Skin epidermis (tissue), 12 donors: ENCODE measurements at regions not wholly inside any gene's neighbourhood (a gene's known extent, or its start where the extent isn't known, plus 50 kb on each side); places are given as distances from the start of the nearest gene placed in this dataset.
A peak's percentile ranks its signal among the peaks of the same experiment; 100 is the strongest.

Experiments used
- H3K27ac ChIP-seq, 21 experiments: fragments of 200-600 bp; sonication (generic) in 11 of 21; one replicate each; pipeline ENCODE4 v1.5.0; 2020; ENCODE audit warnings: mild to moderate bottlenecking in 3 of 21, inconsistent platforms in 2 of 21, moderate library complexity in 2 of 21
- H3K4me3 ChIP-seq, 7 experiments: fragments of 200-600 bp; sonication (generic) in 2 of 7; one replicate each; pipeline ENCODE4 v1.5.0; 2020; ENCODE audit warnings: inconsistent platforms in 2 of 7, mild to moderate bottlenecking in 2 of 7, moderate library complexity in 1 of 7

DNA sequence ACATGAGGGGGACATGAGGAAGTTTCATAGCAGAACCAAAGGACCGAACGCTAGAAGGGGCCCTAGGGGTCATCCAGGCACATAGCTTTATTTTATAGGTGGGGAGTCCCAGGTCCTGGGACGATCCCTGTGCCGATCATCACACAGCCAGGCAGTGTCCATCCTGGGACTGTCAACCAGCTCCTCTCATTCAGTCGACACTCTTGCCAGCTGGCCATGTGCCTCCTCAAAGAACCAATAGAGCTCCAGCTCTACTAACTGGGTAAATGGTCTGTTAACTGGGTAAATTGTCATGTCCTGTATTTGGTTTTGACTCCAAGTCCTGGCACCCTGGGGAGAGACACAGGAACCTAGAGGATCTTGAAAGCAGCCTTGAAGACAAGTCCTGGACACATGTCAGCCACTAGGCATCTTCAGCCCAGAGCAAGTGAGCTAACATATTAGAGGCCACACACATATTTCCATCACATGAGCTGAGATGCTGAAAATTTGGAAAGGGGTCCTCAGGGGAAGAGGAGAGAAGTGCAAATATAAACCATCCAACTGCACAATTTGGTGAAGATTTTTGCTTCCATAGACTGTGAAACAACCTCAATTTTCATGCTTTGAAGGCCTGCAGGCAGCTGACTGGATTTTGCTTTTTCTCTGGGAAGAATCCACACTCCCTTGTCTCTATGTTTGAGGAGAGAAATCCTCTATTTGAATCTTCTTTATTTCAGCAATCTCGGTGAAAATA lies 361.1 kb upstream of the SLC14A2 start:
- Histone ChIP-seq H3K4me3 (no peak overlapping the region), H3K27ac (peak overlapping the region in 11 of 21 experiments; percentile 1 to 52 (median 31))

DNA sequence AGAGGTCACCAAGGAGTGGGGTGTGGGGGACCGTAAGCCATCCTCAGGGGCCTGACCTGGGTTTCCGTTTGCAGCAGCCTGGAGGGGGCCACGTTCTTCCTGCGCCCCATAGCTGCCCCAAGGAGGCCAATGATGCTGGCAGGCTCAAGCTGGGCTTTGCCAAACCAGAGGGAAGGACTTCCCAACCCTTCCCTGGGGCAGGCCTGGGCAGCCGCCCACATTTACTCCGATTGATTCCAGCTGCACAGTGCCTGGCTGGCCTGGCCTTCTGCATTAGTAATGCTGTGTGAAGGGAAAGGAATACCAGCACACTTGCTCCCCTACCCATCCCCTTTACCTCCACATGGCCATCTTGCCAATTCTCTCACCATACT lies 360.6 kb upstream of the SLC14A2 start:
- no peak overlapping the region for H3K4me3 ChIP-seq
- H3K27ac ChIP-seq = peak overlapping the region in 10 of 21 experiments; percentile 1 to 54 (median 38)

DNA sequence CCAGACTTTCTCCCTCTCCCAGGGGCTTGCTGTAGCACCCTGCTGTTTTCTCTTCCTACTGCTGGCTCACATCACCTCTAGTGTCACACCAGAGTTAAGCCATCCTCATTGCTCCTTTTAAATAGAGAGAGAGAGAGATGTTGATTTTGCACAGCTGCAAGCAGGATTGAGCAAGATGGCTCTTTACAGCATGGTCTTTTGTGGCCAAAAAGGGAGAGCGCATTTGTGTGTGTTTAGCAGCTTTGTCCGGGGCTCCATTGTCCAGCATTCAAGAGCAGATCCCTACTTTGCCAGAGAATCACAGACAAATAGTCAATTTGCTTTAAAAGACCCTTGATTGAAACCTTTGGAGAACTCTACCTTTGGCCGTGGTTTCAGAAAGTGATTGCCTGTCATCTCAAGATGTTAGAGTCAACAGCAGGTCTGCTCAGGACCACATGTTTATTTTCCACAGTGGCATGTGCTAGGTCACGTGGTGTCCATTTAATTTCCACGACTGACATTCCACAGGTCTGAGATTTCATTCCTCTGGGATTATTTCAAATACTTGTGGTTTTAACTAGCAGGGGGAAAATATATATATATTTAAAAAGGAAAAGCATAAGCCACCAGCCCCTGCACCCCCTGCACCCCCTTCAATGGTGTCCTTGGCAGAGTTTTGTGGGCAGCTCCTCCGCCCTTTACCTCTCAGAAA lies 359.9 kb upstream of the SLC14A2 start:
- no peak overlapping the region for H3K4me3 ChIP-seq
- peak overlapping the region in 6 of 21 experiments; percentile 1 to 61 (median 42) for H3K27ac ChIP-seq

DNA sequence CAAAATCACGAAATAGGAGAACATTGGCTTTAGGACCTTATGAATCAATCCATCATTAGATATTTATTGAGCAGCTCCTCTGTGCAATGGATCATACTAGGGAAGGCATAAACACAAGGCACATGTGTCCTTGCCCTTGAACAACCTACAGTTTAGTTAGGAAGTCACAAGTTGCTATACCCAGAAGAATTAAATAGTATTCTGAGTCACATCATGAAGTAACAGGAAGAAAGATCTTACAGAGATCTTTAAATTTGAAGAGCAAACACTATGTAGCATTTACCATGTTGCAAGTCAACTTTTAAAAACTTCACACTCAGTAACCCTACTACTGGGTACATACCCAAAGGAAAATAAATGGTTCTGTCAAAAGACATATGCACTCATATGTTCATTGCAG lies 355.2 kb upstream of the SLC14A2 start:
- H3K4me3 ChIP-seq = no peak overlapping the region
- H3K27ac ChIP-seq = no peak overlapping the region

- H3K27ac ChIP-seq = no peak overlapping the region
- no peak overlapping the region for H3K4me3 ChIP-seq
Measured at GRCh38 chr18:45266023-45266422, 349.3 kb upstream of the SLC14A2 start.

- no peak overlapping the region for H3K4me3 ChIP-seq
- no peak overlapping the region for H3K27ac ChIP-seq
Measured at GRCh38 chr18:45267622-45268021, 347.7 kb upstream of the SLC14A2 start.

DNA sequence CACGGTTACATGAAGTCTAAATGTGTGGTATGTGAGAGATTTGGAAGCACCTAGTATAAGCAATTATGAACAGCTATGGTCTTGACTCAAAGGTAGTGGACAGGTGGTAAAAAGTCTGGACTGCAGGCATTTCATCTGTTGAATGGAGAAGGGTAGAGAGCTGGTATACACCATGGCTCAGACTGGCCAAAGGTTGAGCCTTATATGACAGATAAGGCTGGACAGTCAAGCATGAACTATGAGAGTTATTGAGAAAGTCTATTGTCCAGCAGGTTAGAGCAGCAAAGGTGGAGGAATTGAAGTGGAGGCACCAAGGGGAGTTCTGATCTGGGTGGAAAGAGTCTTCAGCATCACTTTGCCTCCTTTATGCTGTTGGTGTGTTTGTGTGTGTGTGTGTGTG lies 346.7 kb upstream of the SLC14A2 start:
- no peak overlapping the region for H3K27ac ChIP-seq
- no peak overlapping the region for H3K4me3 ChIP-seq

GRCh38 chr18:45270289-45270771 lies 344.9 kb upstream of the SLC14A2 start:
- H3K4me3 ChIP-seq = no peak overlapping the region
- no peak overlapping the region for H3K27ac ChIP-seq

DNA sequence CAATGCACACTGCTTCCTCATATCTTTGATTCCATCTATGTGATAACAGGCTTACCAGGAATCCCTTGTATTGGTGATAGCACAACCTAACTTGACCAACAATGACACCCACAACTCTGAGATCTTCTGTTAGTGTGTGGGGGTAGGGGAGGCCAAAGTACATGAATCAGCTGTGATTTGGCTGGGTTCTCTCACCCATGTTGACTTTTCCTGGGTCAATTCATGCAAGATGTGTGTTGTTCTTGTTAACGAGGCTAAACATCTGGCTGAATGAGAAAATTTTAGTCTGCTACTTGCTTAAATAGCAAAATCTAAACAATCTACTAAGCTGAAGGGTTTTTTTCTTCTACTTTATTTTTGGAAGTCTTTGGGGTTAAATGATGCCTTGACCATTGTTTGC lies 341.2 kb upstream of the SLC14A2 start:
- Histone ChIP-seq H3K4me3 (no peak overlapping the region), H3K27ac (no peak overlapping the region)

GRCh38 chr18:45275367-45276113 lies 339.7 kb upstream of the SLC14A2 start:
- no peak overlapping the region for H3K27ac ChIP-seq
- H3K4me3 ChIP-seq = no peak overlapping the region

DNA sequence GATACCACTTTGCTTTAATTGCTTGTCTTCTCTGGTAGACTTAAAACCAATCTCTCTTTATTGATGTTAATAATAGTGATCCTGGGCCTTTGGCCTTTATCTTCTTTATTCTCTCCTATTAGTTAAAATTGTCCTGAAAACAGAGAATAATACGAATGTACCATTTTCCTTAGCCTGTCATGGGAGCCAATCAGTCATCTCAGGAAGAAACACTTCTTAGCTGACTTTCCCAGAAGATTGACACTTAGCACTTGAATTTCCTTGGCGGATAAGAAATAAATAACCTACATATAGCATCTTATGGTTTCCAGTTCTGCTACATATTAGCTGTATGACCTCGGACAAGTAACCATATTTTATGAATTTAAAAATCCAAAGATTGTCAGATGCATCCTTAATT lies 338.4 kb upstream of the SLC14A2 start:
- Histone ChIP-seq H3K4me3 (no peak overlapping the region), H3K27ac (no peak overlapping the region)

DNA sequence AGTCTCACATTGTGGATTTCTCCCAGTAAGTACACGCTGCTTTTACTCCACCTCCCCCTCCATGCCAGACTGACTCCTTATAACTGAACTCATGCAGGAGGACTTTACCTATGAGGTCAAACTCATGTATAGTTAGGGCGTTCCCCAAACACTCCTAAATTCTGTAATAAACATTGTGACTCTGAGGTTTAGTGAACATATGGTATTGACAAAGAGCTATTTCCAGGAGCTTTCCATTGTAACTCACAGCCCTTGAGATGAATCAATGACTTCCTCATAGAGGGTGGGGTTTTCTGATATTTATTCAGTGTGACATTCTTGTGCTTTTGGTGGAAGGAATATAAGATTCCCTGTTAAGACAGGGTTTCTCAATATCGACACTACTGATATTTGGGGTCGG lies 337.4 kb upstream of the SLC14A2 start:
- H3K27ac ChIP-seq = no peak overlapping the region

DNA sequence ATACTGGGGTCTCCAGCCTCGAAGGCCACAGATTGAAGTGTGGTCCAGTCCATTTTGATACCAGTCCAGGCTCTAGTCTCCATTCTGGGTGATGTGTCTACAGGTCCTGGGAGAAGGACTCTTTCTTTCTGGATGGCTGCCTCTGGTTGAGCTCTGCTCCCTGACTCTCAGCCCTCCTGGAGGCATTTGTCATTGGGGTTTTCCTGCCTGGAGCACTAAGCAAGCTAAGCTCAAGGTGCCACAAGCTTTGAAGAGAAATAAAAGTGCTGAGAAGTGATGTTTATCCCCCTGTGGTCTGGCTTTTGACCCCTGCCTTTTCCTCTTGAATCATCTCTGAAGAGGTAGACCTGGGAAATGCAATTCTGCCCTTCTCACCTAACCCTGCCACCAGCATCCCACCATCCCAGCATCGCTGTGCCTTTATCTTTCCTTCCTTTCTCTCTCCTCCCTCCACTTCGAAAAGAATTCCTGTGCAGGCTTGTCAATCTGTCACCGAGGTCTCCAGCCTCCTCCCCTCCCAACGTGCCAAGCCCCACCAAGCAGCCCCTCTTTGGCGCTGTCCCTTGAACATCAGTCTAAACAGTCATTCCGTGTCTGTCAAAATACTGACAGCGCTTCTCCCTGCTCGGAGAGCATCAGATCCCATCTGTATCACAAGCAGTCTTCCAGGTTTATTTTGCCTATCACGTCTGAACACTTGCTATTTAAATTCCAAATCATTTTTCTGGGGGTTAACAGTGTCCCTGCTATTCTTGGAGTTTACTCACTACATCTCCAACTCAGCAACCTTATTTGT lies 334.6 kb upstream of the SLC14A2 start:
- Histone ChIP-seq H3K27ac (no peak overlapping the region), H3K4me3 (no peak overlapping the region)

More for the DNA sequence above, 337.4 kb upstream of the SLC14A2 start:
- H3K4me3 ChIP-seq = no peak overlapping the region

GRCh38 chr18:45282101-45282812 lies 333.0 kb upstream of the SLC14A2 start:
- H3K4me3 ChIP-seq = no peak overlapping the region
- no peak overlapping the region for H3K27ac ChIP-seq

DNA sequence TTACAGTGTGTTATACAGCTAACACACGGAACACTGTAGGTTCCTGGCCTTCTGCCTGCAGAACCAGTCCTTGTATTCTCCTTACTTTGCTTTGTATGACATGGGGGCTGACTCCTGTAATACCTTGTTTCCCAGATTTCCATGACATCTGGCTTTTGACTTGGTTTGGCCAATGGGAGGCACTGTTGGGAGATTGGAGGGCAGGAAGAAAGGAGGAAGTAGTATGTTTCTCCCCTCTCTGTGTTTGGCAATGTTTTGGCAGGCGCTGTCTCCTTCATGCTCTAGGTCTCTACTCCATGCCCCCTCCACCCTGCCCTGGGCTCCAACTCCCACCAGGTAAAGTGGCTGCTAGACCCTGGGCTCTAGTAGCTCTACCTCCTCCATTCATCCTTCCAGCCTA lies 331.1 kb upstream of the SLC14A2 start:
- no peak overlapping the region for H3K4me3 ChIP-seq

DNA sequence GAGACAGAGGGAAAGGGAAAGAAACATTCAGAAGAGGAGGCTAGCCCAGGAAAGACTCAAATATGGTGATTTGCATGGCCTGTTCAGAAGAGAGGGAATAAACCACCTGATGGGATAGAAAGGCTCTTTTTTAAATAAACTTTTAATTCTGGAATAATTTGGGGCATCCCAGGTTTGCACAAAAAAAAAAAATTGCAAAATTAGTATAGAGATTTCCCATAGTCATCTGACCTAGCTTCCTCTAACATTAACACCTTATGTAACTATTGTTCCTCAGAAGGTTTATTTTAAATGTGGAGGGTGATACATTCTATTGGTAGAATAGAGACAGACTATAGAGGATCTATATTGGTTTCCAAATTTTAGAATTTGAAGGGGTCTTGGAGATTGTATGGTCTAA lies 330.4 kb upstream of the SLC14A2 start:
- H3K27ac ChIP-seq = no peak overlapping the region
- H3K4me3 ChIP-seq = no peak overlapping the region

More for the DNA sequence above, 331.1 kb upstream of the SLC14A2 start:
- no peak overlapping the region for H3K27ac ChIP-seq

DNA sequence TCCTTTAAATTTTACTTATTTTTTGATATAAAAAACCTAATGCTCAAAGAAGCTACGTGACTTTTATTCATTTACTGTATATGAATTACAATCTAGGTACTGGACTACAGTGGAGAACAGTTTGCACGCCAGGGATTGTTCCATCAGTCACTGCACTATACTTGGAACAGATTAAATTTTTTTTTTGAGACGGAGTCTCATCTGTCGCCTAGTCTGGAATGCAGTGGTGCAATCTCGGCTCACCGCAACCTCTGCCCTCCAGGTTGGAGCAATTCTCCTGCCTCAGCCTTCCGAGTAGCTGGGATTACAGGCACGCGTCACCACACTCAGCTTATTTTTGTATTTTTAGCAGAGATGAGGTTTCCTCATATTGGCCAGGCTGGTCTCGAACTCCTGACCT lies 330.0 kb upstream of the SLC14A2 start:
- Histone ChIP-seq H3K27ac (no peak overlapping the region), H3K4me3 (no peak overlapping the region)

- no peak overlapping the region for H3K27ac ChIP-seq
Measured at GRCh38 chr18:45286431-45286830, 328.8 kb upstream of the SLC14A2 start.

DNA sequence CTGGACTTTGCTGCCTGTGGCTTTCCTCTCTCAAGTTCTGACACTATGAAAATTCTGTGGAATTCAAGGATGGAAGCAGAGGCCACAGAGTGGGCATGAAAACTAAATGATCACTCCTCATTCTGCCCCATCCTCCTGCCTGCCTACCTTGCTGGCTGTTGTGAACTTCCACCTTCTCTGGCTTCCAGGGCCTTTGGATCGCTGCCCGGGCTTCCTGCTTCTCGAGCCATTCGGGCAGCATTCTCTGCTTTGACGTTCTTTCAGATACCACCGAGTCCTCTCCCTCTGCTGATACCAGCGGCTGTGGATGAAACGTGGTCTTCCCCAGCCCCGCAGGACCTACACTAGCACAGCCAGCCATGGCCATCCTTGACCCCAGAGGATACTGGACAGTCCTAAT lies 327.7 kb upstream of the SLC14A2 start:
- Histone ChIP-seq H3K4me3 (no peak overlapping the region), H3K27ac (no peak overlapping the region)

More at GRCh38 chr18:45286431-45286830, 328.8 kb upstream of the SLC14A2 start:
- H3K4me3 ChIP-seq = no peak overlapping the region
